ENCODE measurements at regions not wholly inside any gene's neighbourhood (a gene's known extent, or its start where the extent isn't known, plus 50 kb on each side); places are given as distances from the start of the nearest gene placed in this dataset.

DNA sequence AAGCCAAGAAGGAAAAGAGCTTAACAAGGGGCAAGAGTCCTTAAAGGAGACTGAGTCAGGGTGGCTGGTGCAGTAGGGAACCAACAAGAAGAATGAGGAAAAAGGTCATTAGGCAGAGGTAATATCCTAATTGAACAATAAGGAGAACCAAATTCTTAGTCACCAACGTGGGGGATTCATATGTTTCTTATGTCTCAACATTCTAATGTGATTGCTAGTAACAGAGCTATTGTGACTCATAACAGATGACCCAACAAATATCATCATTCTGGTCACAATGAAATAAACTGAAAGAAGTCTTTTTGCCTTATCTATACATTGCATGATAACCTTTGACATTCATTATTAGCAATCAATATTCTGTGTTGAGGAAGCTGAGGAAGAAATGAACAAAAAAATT, 101.6 kb downstream of the RAP2A start (continued):
- no peak for TF ChIP-seq NANOG (IDR thresholded peaks at IDR 0.05; ENCODE audit: borderline replicate concordance)

DNA sequence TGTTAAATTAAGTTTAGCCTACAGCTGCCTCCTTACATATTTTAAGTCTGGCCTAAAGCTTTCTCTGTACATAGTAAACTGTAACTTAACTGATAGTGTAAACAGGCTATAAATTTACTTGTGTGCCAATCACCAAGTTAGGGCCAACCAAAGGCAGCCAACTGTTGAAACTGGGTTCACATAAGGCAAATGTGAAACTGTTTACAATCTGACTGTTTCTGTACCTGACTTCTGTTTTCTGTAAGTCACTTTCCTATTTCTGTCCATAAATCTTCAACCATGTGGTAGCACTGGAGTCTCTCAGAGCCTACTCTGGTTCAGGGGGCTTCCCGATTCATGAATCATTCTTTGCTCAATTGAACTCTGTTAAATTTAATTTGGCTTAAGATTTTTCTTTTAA, 103.1 kb downstream of the RAP2A start:
- H3K27me3 Mint-ChIP-seq (ENCODE audit: insufficient read depth, low read depth, poor library complexity), result no peaks in the 10 kb centered on the region
- H3K79me2 ChIP-seq (replicated peaks; ENCODE audit: insufficient read depth), result no peaks in the 10 kb centered on the region
- no peaks in the 10 kb centered on the region for H3K4me1 ChIP-seq (ENCODE audit: insufficient read depth)
- H4K20me1 ChIP-seq (replicated peaks; ENCODE audit: insufficient read depth), result no peaks in the 10 kb centered on the region
- H3F3A ChIP-seq (replicated peaks; ENCODE audit: low read depth), result no peaks in the 10 kb centered on the region
- H3K4me2 ChIP-seq, result no peak overlapping the region
- H3K36me3 ChIP-seq (ENCODE audit: insufficient read depth), result no peaks in the 10 kb centered on the region
- H3K27me3 ChIP-seq (ENCODE audit: insufficient read depth), result no peaks in the 10 kb centered on the region
- H3K4me3 ChIP-seq, result no peak overlapping the region
- no peaks in the 10 kb centered on the region for H3K9me3 Mint-ChIP-seq
- H3K4me3 Mint-ChIP-seq, result no peak overlapping the region
- no peak overlapping the region for H2AFZ ChIP-seq
- DNase-seq (ENCODE audit: low spot score) (no peak), ATAC-seq (no peak)
- no peaks in the 10 kb centered on the region for H3K36me3 Mint-ChIP-seq (ENCODE audit: low read depth)
- H3K9me2 ChIP-seq (ENCODE audit: insufficient read depth), result peaks cover 7% of the 10 kb centered on the region; the same call in 1 of the 2 replicates
- TF ChIP-seq, protein P1, sequence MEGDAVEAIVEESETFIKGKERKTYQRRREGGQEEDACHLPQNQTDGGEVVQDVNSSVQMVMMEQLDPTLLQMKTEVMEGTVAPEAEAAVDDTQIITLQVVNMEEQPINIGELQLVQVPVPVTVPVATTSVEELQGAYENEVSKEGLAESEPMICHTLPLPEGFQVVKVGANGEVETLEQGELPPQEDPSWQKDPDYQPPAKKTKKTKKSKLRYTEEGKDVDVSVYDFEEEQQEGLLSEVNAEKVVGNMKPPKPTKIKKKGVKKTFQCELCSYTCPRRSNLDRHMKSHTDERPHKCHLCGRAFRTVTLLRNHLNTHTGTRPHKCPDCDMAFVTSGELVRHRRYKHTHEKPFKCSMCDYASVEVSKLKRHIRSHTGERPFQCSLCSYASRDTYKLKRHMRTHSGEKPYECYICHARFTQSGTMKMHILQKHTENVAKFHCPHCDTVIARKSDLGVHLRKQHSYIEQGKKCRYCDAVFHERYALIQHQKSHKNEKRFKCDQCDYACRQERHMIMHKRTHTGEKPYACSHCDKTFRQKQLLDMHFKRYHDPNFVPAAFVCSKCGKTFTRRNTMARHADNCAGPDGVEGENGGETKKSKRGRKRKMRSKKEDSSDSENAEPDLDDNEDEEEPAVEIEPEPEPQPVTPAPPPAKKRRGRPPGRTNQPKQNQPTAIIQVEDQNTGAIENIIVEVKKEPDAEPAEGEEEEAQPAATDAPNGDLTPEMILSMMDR (conservative IDR thresholded peaks at IDR 0.05; ENCODE audit: low read depth in 2 of 2), result no peak
- no peak for TF ChIP-seq CREB1 (CRISPR knock-in tag; IDR thresholded peaks at IDR 0.05; ENCODE audit: low read depth)
- TF ChIP-seq, protein P2, sequence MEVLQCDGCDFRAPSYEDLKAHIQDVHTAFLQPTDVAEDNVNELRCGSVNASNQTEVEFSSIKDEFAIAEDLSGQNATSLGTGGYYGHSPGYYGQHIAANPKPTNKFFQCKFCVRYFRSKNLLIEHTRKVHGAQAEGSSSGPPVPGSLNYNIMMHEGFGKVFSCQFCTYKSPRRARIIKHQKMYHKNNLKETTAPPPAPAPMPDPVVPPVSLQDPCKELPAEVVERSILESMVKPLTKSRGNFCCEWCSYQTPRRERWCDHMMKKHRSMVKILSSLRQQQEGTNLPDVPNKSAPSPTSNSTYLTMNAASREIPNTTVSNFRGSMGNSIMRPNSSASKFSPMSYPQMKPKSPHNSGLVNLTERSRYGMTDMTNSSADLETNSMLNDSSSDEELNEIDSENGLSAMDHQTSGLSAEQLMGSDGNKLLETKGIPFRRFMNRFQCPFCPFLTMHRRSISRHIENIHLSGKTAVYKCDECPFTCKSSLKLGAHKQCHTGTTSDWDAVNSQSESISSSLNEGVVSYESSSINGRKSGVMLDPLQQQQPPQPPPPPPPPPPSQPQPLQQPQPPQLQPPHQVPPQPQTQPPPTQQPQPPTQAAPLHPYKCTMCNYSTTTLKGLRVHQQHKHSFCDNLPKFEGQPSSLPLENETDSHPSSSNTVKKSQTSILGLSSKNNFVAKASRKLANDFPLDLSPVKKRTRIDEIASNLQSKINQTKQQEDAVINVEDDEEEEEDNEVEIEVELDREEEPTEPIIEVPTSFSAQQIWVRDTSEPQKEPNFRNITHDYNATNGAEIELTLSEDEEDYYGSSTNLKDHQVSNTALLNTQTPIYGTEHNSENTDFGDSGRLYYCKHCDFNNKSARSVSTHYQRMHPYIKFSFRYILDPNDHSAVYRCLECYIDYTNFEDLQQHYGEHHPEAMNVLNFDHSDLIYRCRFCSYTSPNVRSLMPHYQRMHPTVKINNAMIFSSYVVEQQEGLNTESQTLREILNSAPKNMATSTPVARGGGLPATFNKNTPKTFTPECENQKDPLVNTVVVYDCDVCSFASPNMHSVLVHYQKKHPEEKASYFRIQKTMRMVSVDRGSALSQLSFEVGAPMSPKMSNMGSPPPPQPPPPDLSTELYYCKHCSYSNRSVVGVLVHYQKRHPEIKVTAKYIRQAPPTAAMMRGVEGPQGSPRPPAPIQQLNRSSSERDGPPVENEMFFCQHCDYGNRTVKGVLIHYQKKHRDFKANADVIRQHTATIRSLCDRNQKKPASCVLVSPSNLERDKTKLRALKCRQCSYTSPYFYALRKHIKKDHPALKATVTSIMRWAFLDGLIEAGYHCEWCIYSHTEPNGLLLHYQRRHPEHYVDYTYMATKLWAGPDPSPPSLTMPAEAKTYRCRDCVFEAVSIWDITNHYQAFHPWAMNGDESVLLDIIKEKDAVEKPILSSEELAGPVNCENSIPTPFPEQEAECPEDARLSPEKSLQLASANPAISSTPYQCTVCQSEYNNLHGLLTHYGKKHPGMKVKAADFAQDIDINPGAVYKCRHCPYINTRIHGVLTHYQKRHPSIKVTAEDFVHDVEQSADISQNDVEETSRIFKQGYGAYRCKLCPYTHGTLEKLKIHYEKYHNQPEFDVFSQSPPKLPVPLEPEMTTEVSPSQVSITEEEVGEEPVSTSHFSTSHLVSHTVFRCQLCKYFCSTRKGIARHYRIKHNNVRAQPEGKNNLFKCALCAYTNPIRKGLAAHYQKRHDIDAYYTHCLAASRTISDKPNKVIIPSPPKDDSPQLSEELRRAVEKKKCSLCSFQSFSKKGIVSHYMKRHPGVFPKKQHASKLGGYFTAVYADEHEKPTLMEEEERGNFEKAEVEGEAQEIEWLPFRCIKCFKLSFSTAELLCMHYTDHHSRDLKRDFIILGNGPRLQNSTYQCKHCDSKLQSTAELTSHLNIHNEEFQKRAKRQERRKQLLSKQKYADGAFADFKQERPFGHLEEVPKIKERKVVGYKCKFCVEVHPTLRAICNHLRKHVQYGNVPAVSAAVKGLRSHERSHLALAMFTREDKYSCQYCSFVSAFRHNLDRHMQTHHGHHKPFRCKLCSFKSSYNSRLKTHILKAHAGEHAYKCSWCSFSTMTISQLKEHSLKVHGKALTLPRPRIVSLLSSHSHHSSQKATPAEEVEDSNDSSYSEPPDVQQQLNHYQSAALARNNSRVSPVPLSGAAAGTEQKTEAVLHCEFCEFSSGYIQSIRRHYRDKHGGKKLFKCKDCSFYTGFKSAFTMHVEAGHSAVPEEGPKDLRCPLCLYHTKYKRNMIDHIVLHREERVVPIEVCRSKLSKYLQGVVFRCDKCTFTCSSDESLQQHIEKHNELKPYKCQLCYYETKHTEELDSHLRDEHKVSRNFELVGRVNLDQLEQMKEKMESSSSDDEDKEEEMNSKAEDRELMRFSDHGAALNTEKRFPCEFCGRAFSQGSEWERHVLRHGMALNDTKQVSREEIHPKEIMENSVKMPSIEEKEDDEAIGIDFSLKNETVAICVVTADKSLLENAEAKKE (CRISPR knock-in tag; IDR thresholded peaks at IDR 0.05), result no peak
- TF ChIP-seq EZH2 (IDR thresholded peaks at IDR 0.05; ENCODE audit: low read depth, unreplicated experiment), result no peak
- TF ChIP-seq ZNF114 (CRISPR knock-in tag; IDR thresholded peaks at IDR 0.05), result no peak
- no peak for TF ChIP-seq JUNB (IDR thresholded peaks at IDR 0.05; ENCODE audit: unreplicated experiment)
- TF ChIP-seq STAT1 (IDR thresholded peaks at IDR 0.05; ENCODE audit: unreplicated experiment), result no peak
- no peak for TF ChIP-seq NANOG (IDR thresholded peaks at IDR 0.05; ENCODE audit: borderline replicate concordance)
- TF ChIP-seq, protein P3, sequence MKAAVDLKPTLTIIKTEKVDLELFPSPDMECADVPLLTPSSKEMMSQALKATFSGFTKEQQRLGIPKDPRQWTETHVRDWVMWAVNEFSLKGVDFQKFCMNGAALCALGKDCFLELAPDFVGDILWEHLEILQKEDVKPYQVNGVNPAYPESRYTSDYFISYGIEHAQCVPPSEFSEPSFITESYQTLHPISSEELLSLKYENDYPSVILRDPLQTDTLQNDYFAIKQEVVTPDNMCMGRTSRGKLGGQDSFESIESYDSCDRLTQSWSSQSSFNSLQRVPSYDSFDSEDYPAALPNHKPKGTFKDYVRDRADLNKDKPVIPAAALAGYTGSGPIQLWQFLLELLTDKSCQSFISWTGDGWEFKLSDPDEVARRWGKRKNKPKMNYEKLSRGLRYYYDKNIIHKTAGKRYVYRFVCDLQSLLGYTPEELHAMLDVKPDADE (IDR thresholded peaks at IDR 0.05), result no peak
- no peak for TF ChIP-seq ZNF331 (CRISPR knock-in tag; IDR thresholded peaks at IDR 0.05; ENCODE audit: low read depth)
- TF ChIP-seq, protein P4, sequence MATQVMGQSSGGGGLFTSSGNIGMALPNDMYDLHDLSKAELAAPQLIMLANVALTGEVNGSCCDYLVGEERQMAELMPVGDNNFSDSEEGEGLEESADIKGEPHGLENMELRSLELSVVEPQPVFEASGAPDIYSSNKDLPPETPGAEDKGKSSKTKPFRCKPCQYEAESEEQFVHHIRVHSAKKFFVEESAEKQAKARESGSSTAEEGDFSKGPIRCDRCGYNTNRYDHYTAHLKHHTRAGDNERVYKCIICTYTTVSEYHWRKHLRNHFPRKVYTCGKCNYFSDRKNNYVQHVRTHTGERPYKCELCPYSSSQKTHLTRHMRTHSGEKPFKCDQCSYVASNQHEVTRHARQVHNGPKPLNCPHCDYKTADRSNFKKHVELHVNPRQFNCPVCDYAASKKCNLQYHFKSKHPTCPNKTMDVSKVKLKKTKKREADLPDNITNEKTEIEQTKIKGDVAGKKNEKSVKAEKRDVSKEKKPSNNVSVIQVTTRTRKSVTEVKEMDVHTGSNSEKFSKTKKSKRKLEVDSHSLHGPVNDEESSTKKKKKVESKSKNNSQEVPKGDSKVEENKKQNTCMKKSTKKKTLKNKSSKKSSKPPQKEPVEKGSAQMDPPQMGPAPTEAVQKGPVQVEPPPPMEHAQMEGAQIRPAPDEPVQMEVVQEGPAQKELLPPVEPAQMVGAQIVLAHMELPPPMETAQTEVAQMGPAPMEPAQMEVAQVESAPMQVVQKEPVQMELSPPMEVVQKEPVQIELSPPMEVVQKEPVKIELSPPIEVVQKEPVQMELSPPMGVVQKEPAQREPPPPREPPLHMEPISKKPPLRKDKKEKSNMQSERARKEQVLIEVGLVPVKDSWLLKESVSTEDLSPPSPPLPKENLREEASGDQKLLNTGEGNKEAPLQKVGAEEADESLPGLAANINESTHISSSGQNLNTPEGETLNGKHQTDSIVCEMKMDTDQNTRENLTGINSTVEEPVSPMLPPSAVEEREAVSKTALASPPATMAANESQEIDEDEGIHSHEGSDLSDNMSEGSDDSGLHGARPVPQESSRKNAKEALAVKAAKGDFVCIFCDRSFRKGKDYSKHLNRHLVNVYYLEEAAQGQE (IDR thresholded peaks at IDR 0.05; ENCODE audit: unreplicated experiment), result no peak
- TF ChIP-seq POLR2AphosphoS5 (IDR thresholded peaks at IDR 0.05; ENCODE audit: low read depth), result no peak
- TF ChIP-seq EZH2phosphoT487 (IDR thresholded peaks at IDR 0.05; ENCODE audit: unreplicated experiment), result no peak
- H3K27ac ChIP-seq (ENCODE audit: low read depth), result no peak overlapping the region
- no peaks in the 10 kb centered on the region for H3K4me1 Mint-ChIP-seq
- no peak overlapping the region for H3K27ac Mint-ChIP-seq
